ENCODE measurements at regions not wholly inside any gene's neighbourhood (a gene's known extent, or its start where the extent isn't known, plus 50 kb on each side); places are given as distances from the start of the nearest gene placed in this dataset.

DNA sequence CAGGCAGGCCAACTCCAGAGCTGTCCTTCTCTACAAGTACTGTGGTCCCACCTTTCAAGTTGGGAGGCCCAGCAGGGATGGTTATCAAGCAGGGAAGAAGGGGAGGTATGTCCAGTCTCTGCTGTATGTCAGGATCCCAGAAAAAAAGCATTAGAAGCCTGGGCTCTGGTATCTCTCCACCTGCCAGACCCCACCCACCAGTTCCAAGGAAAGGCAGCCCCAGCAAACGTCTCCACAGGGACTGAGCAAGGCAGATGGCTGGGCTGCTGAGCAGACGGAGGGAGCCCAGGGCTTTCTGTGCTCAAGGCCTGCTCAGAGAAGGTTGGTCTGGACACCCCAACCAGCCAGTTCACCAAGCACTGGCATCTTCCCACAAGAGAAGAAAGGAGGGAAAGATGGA is 287.8 kb downstream of the XXYLT1 start:
- TF ChIP-seq SIN3A (IDR thresholded peaks at IDR 0.05; ENCODE audit: borderline replicate concordance, insufficient read depth, low read length), result no peak
- TF ChIP-seq, protein P1, sequence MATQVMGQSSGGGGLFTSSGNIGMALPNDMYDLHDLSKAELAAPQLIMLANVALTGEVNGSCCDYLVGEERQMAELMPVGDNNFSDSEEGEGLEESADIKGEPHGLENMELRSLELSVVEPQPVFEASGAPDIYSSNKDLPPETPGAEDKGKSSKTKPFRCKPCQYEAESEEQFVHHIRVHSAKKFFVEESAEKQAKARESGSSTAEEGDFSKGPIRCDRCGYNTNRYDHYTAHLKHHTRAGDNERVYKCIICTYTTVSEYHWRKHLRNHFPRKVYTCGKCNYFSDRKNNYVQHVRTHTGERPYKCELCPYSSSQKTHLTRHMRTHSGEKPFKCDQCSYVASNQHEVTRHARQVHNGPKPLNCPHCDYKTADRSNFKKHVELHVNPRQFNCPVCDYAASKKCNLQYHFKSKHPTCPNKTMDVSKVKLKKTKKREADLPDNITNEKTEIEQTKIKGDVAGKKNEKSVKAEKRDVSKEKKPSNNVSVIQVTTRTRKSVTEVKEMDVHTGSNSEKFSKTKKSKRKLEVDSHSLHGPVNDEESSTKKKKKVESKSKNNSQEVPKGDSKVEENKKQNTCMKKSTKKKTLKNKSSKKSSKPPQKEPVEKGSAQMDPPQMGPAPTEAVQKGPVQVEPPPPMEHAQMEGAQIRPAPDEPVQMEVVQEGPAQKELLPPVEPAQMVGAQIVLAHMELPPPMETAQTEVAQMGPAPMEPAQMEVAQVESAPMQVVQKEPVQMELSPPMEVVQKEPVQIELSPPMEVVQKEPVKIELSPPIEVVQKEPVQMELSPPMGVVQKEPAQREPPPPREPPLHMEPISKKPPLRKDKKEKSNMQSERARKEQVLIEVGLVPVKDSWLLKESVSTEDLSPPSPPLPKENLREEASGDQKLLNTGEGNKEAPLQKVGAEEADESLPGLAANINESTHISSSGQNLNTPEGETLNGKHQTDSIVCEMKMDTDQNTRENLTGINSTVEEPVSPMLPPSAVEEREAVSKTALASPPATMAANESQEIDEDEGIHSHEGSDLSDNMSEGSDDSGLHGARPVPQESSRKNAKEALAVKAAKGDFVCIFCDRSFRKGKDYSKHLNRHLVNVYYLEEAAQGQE (IDR thresholded peaks at IDR 0.05; ENCODE audit: insufficient read depth in 1 of 2, low read depth in 2 of 2, low read length in 2 of 2), result no peak

DNA sequence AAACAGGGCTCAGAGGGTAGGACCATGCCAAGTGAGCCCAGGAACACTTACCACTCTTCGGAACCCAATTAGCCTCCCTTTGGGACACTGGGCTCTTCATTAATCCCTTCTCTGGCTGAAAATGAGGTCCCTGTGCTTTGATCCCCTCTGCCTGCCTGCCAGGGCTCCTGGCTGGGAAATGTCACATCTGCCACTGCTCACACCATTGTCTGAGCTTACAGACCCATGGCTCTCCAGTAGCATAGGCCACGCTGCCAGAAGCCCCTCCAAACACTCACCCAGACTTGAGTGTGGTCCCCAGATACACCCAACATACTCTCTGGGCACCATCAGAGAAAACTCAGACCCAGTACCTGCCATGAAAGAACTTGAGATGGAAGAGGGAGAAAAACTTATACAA is 287.3 kb downstream of the XXYLT1 start:
- TF ChIP-seq, protein P1 (IDR thresholded peaks at IDR 0.05; ENCODE audit: insufficient read depth in 1 of 2, low read depth in 2 of 2, low read length in 2 of 2), result no peak
- TF ChIP-seq FOXP2 (optimal IDR thresholded peaks at IDR 0.05; ENCODE audit: borderline replicate concordance, extremely low read depth, extremely low read length, insufficient read depth) (no peak), POLR2AphosphoS5 (IDR thresholded peaks at IDR 0.05; ENCODE audit: low read depth, low read length) (no peak)

DNA sequence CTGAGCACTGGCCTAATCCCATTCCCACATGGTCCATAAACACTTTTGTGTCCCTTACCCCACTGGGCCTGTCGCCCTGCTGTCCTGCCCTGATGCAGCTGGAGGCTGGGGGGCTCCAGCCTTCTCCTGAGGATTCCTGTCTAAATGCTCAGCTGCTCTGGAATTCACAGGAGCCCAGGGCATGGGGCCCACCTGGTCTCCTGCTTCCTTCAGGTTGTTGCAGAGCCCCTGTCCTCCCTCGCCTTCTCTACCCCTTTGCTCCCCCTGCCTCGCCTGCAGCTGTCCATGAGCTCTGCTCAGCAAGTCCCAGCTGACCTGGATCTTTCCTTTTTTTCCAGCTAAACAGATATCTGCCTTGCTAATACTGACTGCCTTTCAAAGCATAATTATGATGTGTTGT is 286.9 kb downstream of the XXYLT1 start:
- TF ChIP-seq FOXP2 (optimal IDR thresholded peaks at IDR 0.05; ENCODE audit: borderline replicate concordance, extremely low read depth, extremely low read length, insufficient read depth) (no peak), SIN3A (IDR thresholded peaks at IDR 0.05; ENCODE audit: borderline replicate concordance, insufficient read depth, low read length) (no peak), POLR2AphosphoS5 (IDR thresholded peaks at IDR 0.05; ENCODE audit: low read depth, low read length) (no peak), TAF1 (IDR thresholded peaks at IDR 0.05; ENCODE audit: borderline replicate concordance, insufficient read depth, low read length) (no peak)
- TF ChIP-seq, protein P1 (IDR thresholded peaks at IDR 0.05; ENCODE audit: insufficient read depth in 1 of 2, low read depth in 2 of 2, low read length in 2 of 2), result no peak

DNA sequence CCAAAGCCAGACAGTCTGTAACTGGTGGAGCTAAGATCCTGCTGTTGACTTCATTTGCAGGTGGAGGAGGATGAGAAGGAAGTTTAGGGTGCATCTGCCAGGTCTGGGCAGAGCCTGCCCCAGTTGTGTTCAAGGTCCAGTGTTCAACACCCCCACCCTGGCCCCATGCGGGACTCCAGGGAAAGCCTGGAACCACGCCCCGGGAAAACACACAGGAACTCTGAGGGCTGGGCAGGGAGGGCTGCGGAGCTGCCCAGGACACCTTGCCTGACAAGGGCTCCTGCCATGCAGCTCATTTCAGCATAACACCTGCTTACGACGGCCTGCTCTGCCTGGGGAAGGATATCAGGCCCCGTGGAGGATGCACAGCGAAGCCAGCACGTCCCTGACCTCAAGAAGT is 286.3 kb downstream of the XXYLT1 start:
- TF ChIP-seq POLR2AphosphoS5 (IDR thresholded peaks at IDR 0.05; ENCODE audit: low read depth, low read length) (no peak), SIN3A (IDR thresholded peaks at IDR 0.05; ENCODE audit: borderline replicate concordance, insufficient read depth, low read length) (no peak), FOXP2 (optimal IDR thresholded peaks at IDR 0.05; ENCODE audit: borderline replicate concordance, extremely low read depth, extremely low read length, insufficient read depth) (no peak), TAF1 (IDR thresholded peaks at IDR 0.05; ENCODE audit: borderline replicate concordance, insufficient read depth, low read length) (no peak)
- TF ChIP-seq, protein P1 (IDR thresholded peaks at IDR 0.05; ENCODE audit: insufficient read depth in 1 of 2, low read depth in 2 of 2, low read length in 2 of 2), result no peak

DNA sequence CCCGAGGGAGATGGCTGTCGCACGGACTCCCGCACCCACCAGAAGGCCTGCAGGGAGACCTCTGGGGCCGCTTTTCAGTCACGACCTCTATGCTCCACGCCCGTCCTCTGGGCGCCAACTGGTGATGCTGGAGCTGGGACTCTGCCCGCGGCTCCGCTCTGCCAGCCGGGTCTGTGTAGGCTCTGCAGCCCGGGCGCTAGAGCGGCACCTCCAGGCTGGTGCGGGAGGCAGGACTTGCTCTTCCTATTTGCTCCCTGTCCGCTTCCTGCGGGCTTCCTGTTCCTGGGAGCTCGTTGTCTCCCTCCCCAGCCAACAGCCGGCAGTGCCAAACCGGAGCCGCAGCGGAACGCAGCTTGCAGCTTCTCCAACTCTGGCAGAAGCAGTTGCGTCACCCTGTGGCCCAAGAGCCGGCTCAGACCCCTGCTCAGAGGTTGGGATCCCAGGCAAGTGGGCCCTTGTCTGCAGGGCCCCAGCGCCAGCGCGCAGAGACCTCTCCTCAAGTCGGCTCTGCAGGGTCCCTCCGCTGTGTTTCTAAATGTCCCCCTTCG is 285.9 kb downstream of the XXYLT1 start:
- no peak for TF ChIP-seq FOXP2 (optimal IDR thresholded peaks at IDR 0.05; ENCODE audit: borderline replicate concordance, extremely low read depth, extremely low read length, insufficient read depth)
- TF ChIP-seq TAF1 (IDR thresholded peaks at IDR 0.05; ENCODE audit: borderline replicate concordance, insufficient read depth, low read length), result no peak
- TF ChIP-seq, protein P1 (IDR thresholded peaks at IDR 0.05; ENCODE audit: insufficient read depth in 1 of 2, low read depth in 2 of 2, low read length in 2 of 2), result no peak
- TF ChIP-seq POLR2AphosphoS5 (IDR thresholded peaks at IDR 0.05; ENCODE audit: low read depth, low read length), result no peak
- no peak for TF ChIP-seq SIN3A (IDR thresholded peaks at IDR 0.05; ENCODE audit: borderline replicate concordance, insufficient read depth, low read length)

All from PFSK-1 (cell line).